ENCODE measurements at regions not wholly inside any gene's neighbourhood (a gene's known extent, or its start where the extent isn't known, plus 50 kb on each side); places are given as distances from the start of the nearest gene placed in this dataset.

- no peaks in the 10 kb centered on the region for H3K27me3 ChIP-seq (ENCODE audit: control insufficient read depth, insufficient read depth, low read length)
- no peak overlapping the region for H3K9ac ChIP-seq (ENCODE audit: low read length)
- no peak overlapping the region for H3K27ac ChIP-seq (ENCODE audit: low read length)
- H3K36me3 ChIP-seq (ENCODE audit: control insufficient read depth, low read depth, low read length) = no peaks in the 10 kb centered on the region
- no peaks in the 10 kb centered on the region for H3K9me3 ChIP-seq (ENCODE audit: control insufficient read depth, low read depth, low read length)
- no peak overlapping the region for H3K4me3 ChIP-seq (ENCODE audit: low read length)
- no peaks in the 10 kb centered on the region for H3K4me1 ChIP-seq (ENCODE audit: control insufficient read depth, low read depth, low read length)
Measured at GRCh38 chr4:60314416-60314815, 885.7 kb upstream of the ADGRL3 start.

GRCh38 chr4:60315586-60315985, 884.5 kb upstream of the ADGRL3 start:
- Histone ChIP-seq H3K9ac (ENCODE audit: low read length) (no peak overlapping the region), H3K4me1 (ENCODE audit: control insufficient read depth, low read depth, low read length) (no peaks in the 10 kb centered on the region), H3K27ac (ENCODE audit: low read length) (no peak overlapping the region), H3K9me3 (ENCODE audit: control insufficient read depth, low read depth, low read length) (no peaks in the 10 kb centered on the region), H3K36me3 (ENCODE audit: control insufficient read depth, low read depth, low read length) (no peaks in the 10 kb centered on the region), H3K27me3 (ENCODE audit: control insufficient read depth, insufficient read depth, low read length) (no peaks in the 10 kb centered on the region), H3K4me3 (ENCODE audit: low read length) (no peak overlapping the region)

DNA sequence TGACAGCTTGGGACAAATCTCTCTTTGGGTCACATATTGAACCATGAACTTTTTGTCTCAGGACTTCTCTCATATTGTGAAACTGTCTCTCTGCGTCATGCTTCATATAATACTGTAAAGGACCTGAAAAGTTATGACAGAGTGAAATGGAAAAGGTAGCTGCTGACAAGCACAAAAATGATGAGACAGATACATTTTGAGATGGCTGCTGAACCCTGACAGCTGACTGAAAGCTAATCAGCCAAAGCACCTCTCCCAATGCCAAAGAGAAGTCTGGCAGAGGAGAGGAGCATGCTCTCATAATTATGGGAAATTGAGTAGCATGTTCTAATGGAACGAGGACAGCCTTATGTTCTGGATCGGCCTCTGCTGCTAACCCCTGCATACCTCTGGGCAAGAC, 873.4 kb upstream of the ADGRL3 start:
- Histone ChIP-seq H3K4me1 (ENCODE audit: control insufficient read depth, low read depth, low read length) (no peaks in the 10 kb centered on the region), H3K4me3 (ENCODE audit: low read length) (no peak overlapping the region), H3K9ac (ENCODE audit: low read length) (no peak overlapping the region), H3K27ac (ENCODE audit: low read length) (no peak overlapping the region), H3K9me3 (ENCODE audit: control insufficient read depth, low read depth, low read length) (no peaks in the 10 kb centered on the region), H3K36me3 (ENCODE audit: control insufficient read depth, low read depth, low read length) (no peaks in the 10 kb centered on the region), H3K27me3 (ENCODE audit: control insufficient read depth, insufficient read depth, low read length) (no peaks in the 10 kb centered on the region)

DNA sequence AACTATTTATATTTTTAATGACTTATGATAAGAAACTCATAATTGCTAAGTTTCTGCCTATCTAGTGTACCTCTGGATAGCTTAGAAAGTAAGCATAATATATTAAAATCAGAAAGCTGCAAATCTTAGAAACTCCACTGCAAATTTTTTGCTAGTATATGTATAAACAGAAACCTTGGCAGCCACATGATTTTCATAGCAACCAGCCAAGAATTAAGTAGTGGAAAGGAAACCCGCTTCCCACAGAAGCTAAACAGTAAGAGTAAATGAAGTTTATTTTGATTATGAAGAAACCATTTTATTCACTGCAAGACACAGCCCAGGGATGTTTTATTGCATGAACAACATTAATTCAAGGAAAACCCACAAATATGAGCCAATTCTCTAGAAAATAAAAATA, 872.5 kb upstream of the ADGRL3 start:
- no peak overlapping the region for H3K9ac ChIP-seq (ENCODE audit: low read length)
- no peaks in the 10 kb centered on the region for H3K36me3 ChIP-seq (ENCODE audit: control insufficient read depth, low read depth, low read length)
- H3K9me3 ChIP-seq (ENCODE audit: control insufficient read depth, low read depth, low read length) = no peaks in the 10 kb centered on the region
- no peaks in the 10 kb centered on the region for H3K4me1 ChIP-seq (ENCODE audit: control insufficient read depth, low read depth, low read length)
- no peak overlapping the region for H3K4me3 ChIP-seq (ENCODE audit: low read length)
- no peaks in the 10 kb centered on the region for H3K27me3 ChIP-seq (ENCODE audit: control insufficient read depth, insufficient read depth, low read length)
- H3K27ac ChIP-seq (ENCODE audit: low read length) = no peak overlapping the region

DNA sequence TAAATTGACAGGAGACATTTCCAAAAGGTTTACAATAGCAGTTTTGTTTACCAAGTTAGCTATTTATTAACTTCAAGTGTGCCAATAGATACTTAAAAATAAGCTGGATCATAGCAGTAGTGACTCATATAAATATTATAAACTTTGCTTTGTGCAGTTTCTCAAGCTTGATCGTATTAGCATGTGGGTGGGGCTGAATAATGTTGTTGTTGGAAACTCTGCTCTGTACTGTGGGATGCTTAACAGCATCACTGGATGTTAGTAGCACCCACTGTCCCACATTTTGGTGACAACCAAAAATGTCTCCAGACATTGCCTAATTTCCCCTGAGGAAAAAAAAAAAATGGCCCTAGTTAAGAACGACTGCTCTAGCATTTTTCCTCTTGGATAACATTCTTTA, 855.2 kb upstream of the ADGRL3 start:
- H3K9me3 ChIP-seq (ENCODE audit: control insufficient read depth, low read depth, low read length) = no peaks in the 10 kb centered on the region
- no peaks in the 10 kb centered on the region for H3K27me3 ChIP-seq (ENCODE audit: control insufficient read depth, insufficient read depth, low read length)
- no peaks in the 10 kb centered on the region for H3K4me1 ChIP-seq (ENCODE audit: control insufficient read depth, low read depth, low read length)
- no peaks in the 10 kb centered on the region for H3K36me3 ChIP-seq (ENCODE audit: control insufficient read depth, low read depth, low read length)
- no peak overlapping the region for H3K4me3 ChIP-seq (ENCODE audit: low read length)
- H3K27ac ChIP-seq (ENCODE audit: low read length) = no peak overlapping the region
- no peak overlapping the region for H3K9ac ChIP-seq (ENCODE audit: low read length)

DNA sequence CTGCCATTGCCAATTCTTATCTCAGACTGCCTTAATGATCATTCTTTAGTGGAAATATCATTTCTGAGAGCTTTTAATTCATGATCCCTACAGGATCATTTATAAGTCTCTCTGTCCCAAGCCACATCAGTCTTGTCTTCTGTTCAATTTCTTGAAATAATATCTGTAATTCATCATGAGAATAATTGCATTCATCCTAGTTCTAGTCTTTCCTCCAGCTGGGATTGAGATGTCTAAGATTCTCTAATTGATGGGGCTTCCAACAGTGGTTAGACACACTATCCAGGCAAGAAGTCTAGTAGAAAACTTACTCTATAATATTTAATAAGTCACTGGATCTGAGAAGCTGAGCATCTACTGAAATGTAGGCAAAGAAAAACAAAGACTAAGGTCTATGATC, 854.7 kb upstream of the ADGRL3 start:
- Histone ChIP-seq H3K27ac (ENCODE audit: low read length) (no peak overlapping the region), H3K9me3 (ENCODE audit: control insufficient read depth, low read depth, low read length) (no peaks in the 10 kb centered on the region), H3K36me3 (ENCODE audit: control insufficient read depth, low read depth, low read length) (no peaks in the 10 kb centered on the region), H3K4me1 (ENCODE audit: control insufficient read depth, low read depth, low read length) (no peaks in the 10 kb centered on the region), H3K27me3 (ENCODE audit: control insufficient read depth, insufficient read depth, low read length) (no peaks in the 10 kb centered on the region), H3K9ac (ENCODE audit: low read length) (no peak overlapping the region), H3K4me3 (ENCODE audit: low read length) (no peak overlapping the region)

DNA sequence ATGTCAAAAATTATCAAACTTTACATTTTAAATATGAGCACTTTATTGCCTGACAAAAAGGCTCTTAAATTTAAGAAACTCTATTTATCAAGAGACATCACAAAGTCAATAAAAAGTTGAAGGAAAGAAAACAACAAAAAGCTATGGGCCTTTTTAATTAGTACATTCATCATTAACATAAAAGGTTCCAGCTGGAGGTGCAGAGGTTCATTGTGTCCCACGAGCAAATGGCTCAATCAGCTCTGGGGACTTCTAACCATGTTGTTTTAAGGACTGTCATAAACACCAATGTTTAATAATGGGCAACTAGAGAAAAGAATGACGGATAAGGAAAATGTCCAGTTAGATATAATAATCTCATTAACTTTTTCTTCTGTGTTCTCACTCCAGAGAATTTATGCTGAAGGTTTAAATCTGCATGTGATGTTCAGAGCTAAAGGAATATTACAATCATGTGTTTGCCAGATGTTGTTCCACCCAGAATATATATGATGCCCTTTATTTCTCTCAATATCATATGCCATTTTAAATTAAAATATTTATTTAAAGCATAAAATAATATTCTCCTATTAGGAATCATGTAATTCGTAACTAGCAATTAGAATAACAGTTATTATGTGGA, 840.3 kb upstream of the ADGRL3 start:
- Histone ChIP-seq H3K4me1 (ENCODE audit: control insufficient read depth, low read depth, low read length) (no peaks in the 10 kb centered on the region), H3K9me3 (ENCODE audit: control insufficient read depth, low read depth, low read length) (no peaks in the 10 kb centered on the region), H3K36me3 (ENCODE audit: control insufficient read depth, low read depth, low read length) (no peaks in the 10 kb centered on the region), H3K27me3 (ENCODE audit: control insufficient read depth, insufficient read depth, low read length) (no peaks in the 10 kb centered on the region), H3K4me3 (ENCODE audit: low read length) (no peak overlapping the region), H3K9ac (ENCODE audit: low read length) (no peak overlapping the region), H3K27ac (ENCODE audit: low read length) (no peak overlapping the region)

- Histone ChIP-seq H3K9ac (ENCODE audit: low read length) (no peak overlapping the region), H3K36me3 (ENCODE audit: control insufficient read depth, low read depth, low read length) (no peaks in the 10 kb centered on the region), H3K27ac (ENCODE audit: low read length) (no peak overlapping the region)
Measured at GRCh38 chr4:60365176-60365575, 835.0 kb upstream of the ADGRL3 start.

DNA sequence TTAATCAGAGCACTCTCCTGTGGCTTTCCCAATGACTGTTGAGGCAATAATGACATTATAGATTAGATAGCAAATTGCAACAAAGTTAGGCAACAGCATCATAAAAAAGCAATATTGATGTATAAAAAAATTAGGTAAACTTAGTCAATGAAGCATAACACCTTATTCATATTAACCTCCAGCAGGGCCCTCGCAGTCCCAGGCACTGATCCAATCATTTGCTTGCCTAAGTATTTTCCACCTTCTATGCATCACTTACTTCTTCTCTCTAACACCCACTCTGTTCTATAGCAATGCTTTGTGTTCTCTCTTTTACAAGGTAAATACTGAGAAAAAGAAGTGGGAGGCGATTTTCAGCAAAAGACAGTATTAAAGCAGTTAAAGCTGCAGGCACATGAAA, 833.5 kb upstream of the ADGRL3 start:
- peaks cover 11% of the 10 kb centered on the region for H3K4me1 ChIP-seq (ENCODE audit: control insufficient read depth, low read depth, low read length)
- no peak overlapping the region for H3K4me3 ChIP-seq (ENCODE audit: low read length)
- no peaks in the 10 kb centered on the region for H3K36me3 ChIP-seq (ENCODE audit: control insufficient read depth, low read depth, low read length)
- H3K27ac ChIP-seq (ENCODE audit: low read length) = no peak overlapping the region
- no peaks in the 10 kb centered on the region for H3K27me3 ChIP-seq (ENCODE audit: control insufficient read depth, insufficient read depth, low read length)
- H3K9ac ChIP-seq (ENCODE audit: low read length) = no peak overlapping the region
- no peaks in the 10 kb centered on the region for H3K9me3 ChIP-seq (ENCODE audit: control insufficient read depth, low read depth, low read length)

More at GRCh38 chr4:60365176-60365575, 835.0 kb upstream of the ADGRL3 start:
- Histone ChIP-seq H3K27me3 (ENCODE audit: control insufficient read depth, insufficient read depth, low read length) (no peaks in the 10 kb centered on the region), H3K4me1 (ENCODE audit: control insufficient read depth, low read depth, low read length) (peaks cover 11% of the 10 kb centered on the region), H3K9me3 (ENCODE audit: control insufficient read depth, low read depth, low read length) (no peaks in the 10 kb centered on the region), H3K4me3 (ENCODE audit: low read length) (no peak overlapping the region)

DNA sequence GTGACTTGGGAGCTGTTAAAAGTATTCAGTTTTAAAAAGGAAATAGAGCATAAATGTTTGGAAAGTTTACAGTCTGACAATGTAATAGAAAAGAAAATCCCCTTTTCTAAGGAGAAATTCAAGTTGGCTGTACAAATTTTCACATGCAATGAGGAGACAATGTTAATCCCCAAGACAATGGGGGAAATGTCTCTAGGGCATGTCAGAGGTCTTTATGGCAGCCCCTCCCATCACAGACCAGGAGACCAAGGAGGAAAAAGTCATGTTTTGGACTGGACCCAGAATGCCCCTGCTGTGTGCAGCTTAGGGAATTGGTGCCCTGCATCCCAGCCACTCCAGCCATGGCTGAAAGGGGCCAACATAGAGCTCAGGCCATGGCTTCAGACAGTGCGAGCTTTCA, 831.1 kb upstream of the ADGRL3 start:
- H3K4me1 ChIP-seq (ENCODE audit: control insufficient read depth, low read depth, low read length) = peaks cover 11% of the 10 kb centered on the region
- no peaks in the 10 kb centered on the region for H3K9me3 ChIP-seq (ENCODE audit: control insufficient read depth, low read depth, low read length)
- H3K27ac ChIP-seq (ENCODE audit: low read length) = no peak overlapping the region
- no peaks in the 10 kb centered on the region for H3K27me3 ChIP-seq (ENCODE audit: control insufficient read depth, insufficient read depth, low read length)
- H3K9ac ChIP-seq (ENCODE audit: low read length) = no peak overlapping the region
- no peak overlapping the region for H3K4me3 ChIP-seq (ENCODE audit: low read length)
- H3K36me3 ChIP-seq (ENCODE audit: control insufficient read depth, low read depth, low read length) = no peaks in the 10 kb centered on the region

DNA sequence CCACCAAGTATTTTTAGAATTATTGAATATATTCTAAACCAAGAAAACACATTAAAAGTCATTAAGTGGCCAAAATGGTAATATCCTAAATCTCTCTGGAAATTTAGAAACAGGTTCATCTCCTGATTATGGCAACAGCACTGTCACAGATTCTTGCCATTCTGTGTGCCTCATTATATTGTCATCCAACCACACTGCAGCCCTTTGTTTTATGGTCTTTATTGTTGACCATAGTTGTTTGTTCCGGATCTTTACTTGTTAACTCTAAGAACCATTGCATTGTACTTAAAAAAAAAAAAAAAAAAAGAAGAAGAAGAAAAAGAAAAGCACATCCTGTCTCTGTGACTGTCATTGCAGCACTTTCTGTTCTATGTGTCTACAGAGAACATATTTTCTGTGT, 822.1 kb upstream of the ADGRL3 start:
- no peaks in the 10 kb centered on the region for H3K36me3 ChIP-seq (ENCODE audit: control insufficient read depth, low read depth, low read length)
- H3K9me3 ChIP-seq (ENCODE audit: control insufficient read depth, low read depth, low read length) = no peaks in the 10 kb centered on the region
- no peak overlapping the region for H3K9ac ChIP-seq (ENCODE audit: low read length)
- no peaks in the 10 kb centered on the region for H3K4me1 ChIP-seq (ENCODE audit: control insufficient read depth, low read depth, low read length)
- H3K27me3 ChIP-seq (ENCODE audit: control insufficient read depth, insufficient read depth, low read length) = no peaks in the 10 kb centered on the region
- no peak overlapping the region for H3K4me3 ChIP-seq (ENCODE audit: low read length)
- no peak overlapping the region for H3K27ac ChIP-seq (ENCODE audit: low read length)

DNA sequence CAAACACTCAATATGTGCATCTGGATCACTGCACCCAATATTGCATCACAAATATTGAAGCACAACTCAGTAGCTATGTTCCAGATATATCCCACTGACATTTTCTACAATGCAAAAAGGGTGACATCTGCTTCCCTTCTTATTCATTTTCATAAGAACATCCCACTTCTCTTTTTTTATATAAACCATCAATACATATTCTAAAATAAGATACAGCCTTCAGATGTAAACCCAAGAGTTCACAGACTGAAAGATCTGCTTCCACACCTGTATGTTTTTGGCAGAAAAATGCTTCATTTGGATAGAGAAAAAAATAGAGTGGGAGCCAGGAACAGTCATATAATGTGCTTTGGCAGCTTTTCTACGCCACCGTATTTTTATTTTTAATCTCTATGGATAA, 815.6 kb upstream of the ADGRL3 start:
- Histone ChIP-seq H3K36me3 (ENCODE audit: control insufficient read depth, low read depth, low read length) (no peaks in the 10 kb centered on the region), H3K4me1 (ENCODE audit: control insufficient read depth, low read depth, low read length) (no peaks in the 10 kb centered on the region), H3K4me3 (ENCODE audit: low read length) (no peak overlapping the region), H3K27ac (ENCODE audit: low read length) (no peak overlapping the region), H3K9ac (ENCODE audit: low read length) (no peak overlapping the region), H3K9me3 (ENCODE audit: control insufficient read depth, low read depth, low read length) (no peaks in the 10 kb centered on the region), H3K27me3 (ENCODE audit: control insufficient read depth, insufficient read depth, low read length) (no peaks in the 10 kb centered on the region)

Measured in iPS-18a (cell line).